ENCODE measurements at regions not wholly inside any gene's neighbourhood (a gene's known extent, or its start where the extent isn't known, plus 50 kb on each side); places are given as distances from the start of the nearest gene placed in this dataset.
"Not testable (repeated sequence)": the region's sequence is repeated elsewhere in the genome, so short reads cannot be mapped to it uniquely, and the experiment has no call there.

GRCh38 chr1:219088778-219089557 is 84.7 kb upstream of the LYPLAL1 start:
- no peak for DNase-seq (ENCODE audit: low spot score)

DNA sequence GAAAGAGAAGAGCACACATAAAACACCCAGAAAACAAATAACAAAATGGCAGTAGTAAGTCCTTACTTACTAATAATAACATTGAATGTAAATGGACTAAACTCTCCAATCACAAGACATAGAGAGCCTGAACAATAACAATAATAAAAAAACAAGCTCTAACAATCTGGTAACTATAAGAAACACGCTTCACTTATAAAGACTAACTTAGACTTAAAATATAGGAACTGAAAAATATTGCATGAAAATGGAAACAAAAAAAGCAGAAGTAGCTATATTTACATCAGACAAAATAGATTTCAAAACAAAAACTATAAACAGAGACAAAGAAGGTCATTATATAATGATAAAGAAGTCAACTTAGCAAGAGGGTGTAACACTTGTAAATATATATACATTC is 83.1 kb upstream of the LYPLAL1 start:
- DNase-seq (ENCODE audit: low spot score), result no peak

GRCh38 chr1:219092206-219092605 is 81.5 kb upstream of the LYPLAL1 start:
- DNase-seq (ENCODE audit: low spot score), result no peak

DNA sequence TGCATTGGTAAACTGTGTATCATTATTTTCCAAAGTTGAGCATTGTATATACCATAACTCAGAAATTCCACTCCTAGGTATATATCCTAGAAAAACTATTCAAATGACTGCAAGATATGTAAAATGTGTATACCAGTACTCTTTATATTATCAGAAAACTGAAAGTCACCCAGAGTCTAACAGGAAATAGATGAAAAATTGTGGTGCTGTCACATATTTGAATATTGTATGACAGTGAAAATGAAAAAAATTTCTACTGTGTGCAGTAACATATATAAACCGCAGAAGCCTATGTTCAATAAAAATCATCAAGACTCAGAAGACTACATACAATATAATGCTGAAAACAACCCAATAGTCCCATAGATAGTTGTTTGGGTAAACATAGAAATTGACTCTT is 74.4 kb upstream of the LYPLAL1 start:
- DNase-seq (ENCODE audit: low spot score), result no peak

DNA sequence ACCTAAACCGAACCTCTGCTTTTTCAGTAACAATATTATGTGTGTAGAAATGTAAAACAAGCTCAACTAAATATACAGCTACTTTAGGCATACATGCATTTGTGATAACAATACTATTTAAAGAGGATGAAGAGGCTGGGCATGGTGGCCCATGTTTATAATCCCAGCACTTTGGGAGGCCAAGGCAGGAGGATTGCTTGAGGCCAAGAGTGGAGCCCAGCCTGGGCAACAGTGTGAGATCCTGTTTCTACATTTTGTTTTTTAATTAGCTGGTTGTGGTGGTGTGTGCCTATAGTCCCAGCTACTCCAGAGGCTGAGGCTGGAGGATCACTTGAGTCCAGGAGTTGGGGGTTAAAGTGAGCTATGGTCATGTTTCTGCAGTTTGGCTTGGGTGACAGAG is 73.6 kb upstream of the LYPLAL1 start:
- no peak for DNase-seq (ENCODE audit: low spot score)

GRCh38 chr1:219102466-219102865 is 71.2 kb upstream of the LYPLAL1 start:
- not testable (repeated sequence) for DNase-seq (ENCODE audit: low spot score)

- DNase-seq (ENCODE audit: low spot score), result no peak
These were observed 67.8 kb upstream of the LYPLAL1 start for GRCh38 chr1:219105893-219106292.

- DNase-seq (ENCODE audit: low spot score), result no peak
These were observed 64.2 kb upstream of the LYPLAL1 start for GRCh38 chr1:219109424-219110018.

DNA sequence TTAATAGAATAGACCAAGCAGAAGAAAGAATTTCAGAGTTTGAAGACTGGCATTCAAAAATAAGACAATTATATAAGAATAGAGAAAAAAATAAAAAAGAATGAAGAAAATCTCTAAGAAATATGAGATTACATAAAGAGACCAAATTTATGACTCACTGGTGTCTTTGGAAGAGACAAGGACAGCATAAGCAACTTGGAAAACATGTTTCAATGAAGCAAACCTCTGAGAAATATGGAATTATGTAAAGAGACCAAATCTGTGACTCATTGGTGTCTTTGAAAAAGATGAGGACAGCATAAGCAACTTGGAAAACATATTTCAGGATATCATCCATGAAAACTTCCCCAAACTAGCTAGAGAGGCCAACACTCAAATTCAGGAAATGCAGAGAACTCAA is 60.4 kb upstream of the LYPLAL1 start:
- no peak for DNase-seq (ENCODE audit: low spot score)

- no peak for DNase-seq (ENCODE audit: low spot score)
These were observed 59.7 kb upstream of the LYPLAL1 start for GRCh38 chr1:219114014-219114413.

GRCh38 chr1:219119839-219120238 is 53.8 kb upstream of the LYPLAL1 start:
- no peak for DNase-seq (ENCODE audit: low spot score)

GRCh38 chr1:219120624-219121544 is 52.8 kb upstream of the LYPLAL1 start:
- no peak for DNase-seq (ENCODE audit: low spot score)

GRCh38 chr1:219121679-219122078 is 52.0 kb upstream of the LYPLAL1 start:
- no peak for DNase-seq (ENCODE audit: low spot score)

DNA sequence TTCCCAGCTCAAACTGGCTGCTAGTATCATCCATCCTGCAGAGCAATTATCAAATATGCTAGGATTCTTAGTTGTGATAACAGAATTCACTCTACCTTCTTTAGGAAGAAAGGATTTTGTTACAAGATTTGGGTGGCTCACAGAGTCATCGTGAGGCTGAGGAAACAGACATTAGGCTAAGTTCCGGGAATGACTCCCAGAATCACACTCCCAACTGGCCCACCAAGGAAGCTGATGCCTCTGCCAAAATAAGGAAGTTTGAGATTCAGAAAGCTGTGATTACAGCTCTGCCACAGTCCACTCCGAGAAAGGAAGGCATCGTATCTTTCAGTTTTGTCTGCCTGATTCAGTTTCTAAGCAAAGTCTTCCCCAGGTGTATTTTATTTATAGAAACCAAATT is 50.6 kb upstream of the LYPLAL1 start:
- no peak for DNase-seq (ENCODE audit: low spot score)
